ENCODE measurements at regions not wholly inside any gene's neighbourhood (a gene's known extent, or its start where the extent isn't known, plus 50 kb on each side); places are given as distances from the start of the nearest gene placed in this dataset.

GRCh38 chr13:105168295-105168694 lies 1367.2 kb downstream of the EFNB2 start:
- Histone ChIP-seq H3K79me2 (ENCODE audit: insufficient read depth, low read length) (no peaks in the 10 kb centered on the region), H3K4me2 (ENCODE audit: low read length) (no peak overlapping the region), H3K4me1 (ENCODE audit: control insufficient read depth in 1 of 2, insufficient read depth in 2 of 2, low read length in 2 of 2) (no peaks in the 10 kb centered on the region), H3K36me3 (ENCODE audit: control insufficient read depth in 1 of 2, insufficient read depth in 2 of 2, low read length in 2 of 2) (no peaks in the 10 kb centered on the region), H3K9me3 (ENCODE audit: control insufficient read depth in 1 of 2, insufficient read depth in 1 of 2, low read depth in 1 of 2, low read length in 2 of 2) (no peaks in the 10 kb centered on the region), H3K4me3 (replicated peaks in 1 of 2; ENCODE audit: low read depth in 1 of 2, low read length in 2 of 2) (no peak overlapping the region), H2AFZ (ENCODE audit: low read depth, low read length, poor library complexity, severe bottlenecking) (no peak overlapping the region), H3K9me2 (ENCODE audit: insufficient read depth) (no peaks in the 10 kb centered on the region; the same call in 1 of the 2 replicates), H3K9ac (ENCODE audit: low read length) (no peak overlapping the region), H3K27ac (ENCODE audit: low read depth, low read length) (no peak overlapping the region), H3K27me3 (ENCODE audit: insufficient read depth, low read length) (no peaks in the 10 kb centered on the region), H4K20me1 (ENCODE audit: insufficient read depth) (no peaks in the 10 kb centered on the region)
- RAD21 ChIA-PET (ENCODE audit: low non-redundant PET in 1 of 2, low total read pairs in 2 of 2, uncharacterized antibody in 2 of 2, unreplicated experiment in 2 of 2): no interaction called here
- DNase-seq (ENCODE audit: low read depth, low spot score) (no peak), ATAC-seq (no peak)
- POLR2A ChIA-PET: no interaction called here
- CTCF ChIA-PET: no interaction called here
- TF ChIP-seq SIN3A (IDR thresholded peaks at IDR 0.05; ENCODE audit: low read depth): no peak
- TF ChIP-seq POLR2A (IDR thresholded peaks at IDR 0.05; ENCODE audit: borderline replicate concordance, extremely low read depth, insufficient read depth, insufficient read length): no peak
- no peak for TF ChIP-seq MAX (IDR thresholded peaks at IDR 0.05)
- no peak for TF ChIP-seq EGR1 (IDR thresholded peaks at IDR 0.05; ENCODE audit: low read depth)
- TF ChIP-seq ZNF274 (IDR thresholded peaks at IDR 0.05; ENCODE audit: low read depth, low read length): no peak
- TF ChIP-seq EZH2 (IDR thresholded peaks at IDR 0.05): no peak
- TF ChIP-seq CTCF (IDR thresholded peaks at IDR 0.05 in 2 of 3, conservative IDR thresholded peaks at IDR 0.05 in 1 of 3; ENCODE audit: borderline replicate concordance in 1 of 3, insufficient read depth in 1 of 3, low read depth in 2 of 3, low read length in 2 of 3): no peak
- TF ChIP-seq SRF (IDR thresholded peaks at IDR 0.05; ENCODE audit: low read depth): no peak
- BruUV-seq (replicated peaks): no TSS peak
- intact Hi-C loops (cut with micrococcal nuclease): no loop called here

GRCh38 chr13:105167385-105167784 lies 1368.1 kb downstream of the EFNB2 start:
- DNase-seq (ENCODE audit: low read depth, low spot score) (no peak), ATAC-seq (no peak)
- H3K27ac ChIP-seq (ENCODE audit: low read depth, low read length): no peak overlapping the region
- H3K9ac ChIP-seq (ENCODE audit: low read length): no peak overlapping the region
- intact Hi-C loops (cut with micrococcal nuclease): no loop called here
- H3K9me3 ChIP-seq (ENCODE audit: control insufficient read depth in 1 of 2, insufficient read depth in 1 of 2, low read depth in 1 of 2, low read length in 2 of 2): no peaks in the 10 kb centered on the region
- no peaks in the 10 kb centered on the region for H3K36me3 ChIP-seq (ENCODE audit: control insufficient read depth in 1 of 2, insufficient read depth in 2 of 2, low read length in 2 of 2)
- no peak overlapping the region for H3K4me2 ChIP-seq (ENCODE audit: low read length)
- H3K4me3 ChIP-seq (replicated peaks in 1 of 2; ENCODE audit: low read depth in 1 of 2, low read length in 2 of 2): no peak overlapping the region
- no peaks in the 10 kb centered on the region for H3K4me1 ChIP-seq (ENCODE audit: control insufficient read depth in 1 of 2, insufficient read depth in 2 of 2, low read length in 2 of 2)
- ChIA-PET RAD21 (ENCODE audit: low non-redundant PET in 1 of 2, low total read pairs in 2 of 2, uncharacterized antibody in 2 of 2, unreplicated experiment in 2 of 2) (no interaction called here), CTCF (no interaction called here), POLR2A (no interaction called here)
- no TSS peak for BruUV-seq (replicated peaks)
- no peak overlapping the region for H2AFZ ChIP-seq (ENCODE audit: low read depth, low read length, poor library complexity, severe bottlenecking)
- no peaks in the 10 kb centered on the region; the same call in 1 of the 2 replicates for H3K9me2 ChIP-seq (ENCODE audit: insufficient read depth)
- H4K20me1 ChIP-seq (ENCODE audit: insufficient read depth): no peaks in the 10 kb centered on the region
- no peaks in the 10 kb centered on the region for H3K79me2 ChIP-seq (ENCODE audit: insufficient read depth, low read length)
- no peaks in the 10 kb centered on the region for H3K27me3 ChIP-seq (ENCODE audit: insufficient read depth, low read length)
- TF ChIP-seq YY1 (IDR thresholded peaks at IDR 0.05; ENCODE audit: extremely low read depth, insufficient replicate concordance, low read depth, low read length) (no peak), POLR2AphosphoS5 (IDR thresholded peaks at IDR 0.05; ENCODE audit: low read depth, low read length) (no peak), EZH2phosphoT487 (IDR thresholded peaks at IDR 0.05; ENCODE audit: borderline replicate concordance) (no peak), ZNF274 (IDR thresholded peaks at IDR 0.05; ENCODE audit: low read depth, low read length) (no peak), JUND (IDR thresholded peaks at IDR 0.05) (no peak), TCF7L2 (IDR thresholded peaks at IDR 0.05; ENCODE audit: borderline replicate concordance, extremely low read depth, insufficient read depth, insufficient read length) (no peak), CBX3 (IDR thresholded peaks at IDR 0.05; ENCODE audit: low read depth) (no peak), FOSL1 (IDR thresholded peaks at IDR 0.05; ENCODE audit: low read depth) (no peak), SIN3A (IDR thresholded peaks at IDR 0.05; ENCODE audit: low read depth) (no peak), CEBPB (IDR thresholded peaks at IDR 0.05; ENCODE audit: low read depth) (no peak), ELF1 (IDR thresholded peaks at IDR 0.05; ENCODE audit: borderline replicate concordance, low read depth) (no peak), REST (IDR thresholded peaks at IDR 0.05; ENCODE audit: low read depth) (no peak), SRF (IDR thresholded peaks at IDR 0.05; ENCODE audit: low read depth) (no peak)

Measured in HCT116 (cell line).